ENCODE measurements at regions not wholly inside any gene's neighbourhood (a gene's known extent, or its start where the extent isn't known, plus 50 kb on each side); places are given as distances from the start of the nearest gene placed in this dataset.

DNA sequence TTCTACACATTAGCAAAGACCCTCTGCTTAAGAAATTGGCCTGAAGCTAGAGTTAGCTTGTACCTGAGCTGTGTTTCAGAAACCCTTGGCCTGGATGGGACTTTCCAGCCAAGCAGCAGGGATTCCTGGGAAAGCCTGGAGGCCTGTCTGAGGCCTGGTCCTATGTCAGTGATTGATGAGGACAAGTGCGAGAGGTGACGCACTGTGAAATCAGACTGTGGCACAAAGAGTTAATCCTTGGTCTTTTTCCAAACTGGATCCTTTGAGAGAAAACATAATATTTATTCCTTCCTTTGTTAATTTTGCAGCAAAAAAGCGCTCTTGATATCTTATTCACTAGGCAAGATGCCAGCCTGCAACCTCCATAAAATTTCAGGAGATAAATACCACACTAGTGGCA, 225.0 kb upstream of the ATP11B start:
- H3K27ac ChIP-seq (ENCODE audit: low read depth in 2 of 2, low read length in 2 of 2), result no peak overlapping the region
- no peak overlapping the region for H3K4me3 ChIP-seq (ENCODE audit: low read length in 2 of 2)
- H3K9me3 ChIP-seq (ENCODE audit: control insufficient read depth in 2 of 2, low read length in 2 of 2), result no peaks in the 10 kb centered on the region
- peaks cover 3 to 8% of the 10 kb centered on the region in 2 donors for H3K4me1 ChIP-seq (ENCODE audit: control insufficient read depth in 2 of 2, insufficient read depth in 2 of 2, low read length in 2 of 2)
- H3K9ac ChIP-seq (ENCODE audit: low read depth in 1 of 2, low read length in 2 of 2), result no peak overlapping the region
- H3K36me3 ChIP-seq (ENCODE audit: control insufficient read depth in 2 of 2, insufficient read depth in 2 of 2, low read length in 2 of 2), result no peaks in the 10 kb centered on the region
- no peaks in the 10 kb centered on the region for H3K27me3 ChIP-seq (ENCODE audit: control insufficient read depth in 2 of 2, insufficient read depth in 2 of 2, low read length in 2 of 2)

- H3K27me3 ChIP-seq (ENCODE audit: control insufficient read depth in 2 of 2, insufficient read depth in 2 of 2, low read length in 2 of 2), result no peaks in the 10 kb centered on the region
- H3K9ac ChIP-seq (ENCODE audit: low read depth in 1 of 2, low read length in 2 of 2), result no peak overlapping the region
- H3K4me3 ChIP-seq (ENCODE audit: low read length in 2 of 2), result no peak overlapping the region
- H3K27ac ChIP-seq (ENCODE audit: low read depth in 2 of 2, low read length in 2 of 2), result no peak overlapping the region
- peaks cover 3 to 8% of the 10 kb centered on the region in 2 donors for H3K4me1 ChIP-seq (ENCODE audit: control insufficient read depth in 2 of 2, insufficient read depth in 2 of 2, low read length in 2 of 2)
- no peaks in the 10 kb centered on the region for H3K9me3 ChIP-seq (ENCODE audit: control insufficient read depth in 2 of 2, low read length in 2 of 2)
- no peaks in the 10 kb centered on the region for H3K36me3 ChIP-seq (ENCODE audit: control insufficient read depth in 2 of 2, insufficient read depth in 2 of 2, low read length in 2 of 2)
Observed at GRCh38 chr3:182568876-182569275, 224.4 kb upstream of the ATP11B start.

DNA sequence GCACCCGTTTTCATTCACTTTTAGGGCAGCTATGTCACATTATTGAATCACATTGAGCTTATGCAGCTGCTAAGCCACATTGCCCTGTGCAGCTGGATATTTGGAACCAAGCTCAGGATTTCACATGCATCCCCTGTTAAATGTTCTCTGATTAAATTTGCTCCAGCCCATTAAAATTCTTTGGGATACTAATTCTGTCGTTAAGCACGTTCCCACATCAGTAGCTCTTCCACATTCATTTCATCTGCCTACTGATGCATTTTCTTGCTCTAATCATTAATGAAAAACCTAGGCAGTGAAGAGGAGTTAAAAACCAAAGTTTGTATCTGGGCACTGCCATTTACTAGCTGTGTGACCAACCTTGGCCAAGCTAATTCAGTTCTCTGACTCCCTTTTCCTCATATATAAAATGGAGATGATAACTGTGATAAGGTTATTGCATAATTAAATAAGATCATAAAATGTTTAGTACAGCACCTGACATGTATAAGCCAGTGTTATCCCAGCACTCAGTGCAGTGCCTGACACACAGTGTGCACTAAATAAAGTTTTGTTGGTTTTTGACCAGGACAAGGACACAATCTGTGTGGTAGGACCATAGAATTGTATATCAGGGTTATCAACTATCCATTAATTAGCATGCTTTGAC, 222.2 kb upstream of the ATP11B start:
- H3K27ac ChIP-seq (ENCODE audit: low read depth in 2 of 2, low read length in 2 of 2), result no peak overlapping the region
- H3K4me1 ChIP-seq (ENCODE audit: control insufficient read depth in 2 of 2, insufficient read depth in 2 of 2, low read length in 2 of 2), result peaks cover 3 to 8% of the 10 kb centered on the region in 2 donors
- H3K9ac ChIP-seq (ENCODE audit: low read depth in 1 of 2, low read length in 2 of 2), result no peak overlapping the region
- no peaks in the 10 kb centered on the region for H3K27me3 ChIP-seq (ENCODE audit: control insufficient read depth in 2 of 2, insufficient read depth in 2 of 2, low read length in 2 of 2)
- H3K4me3 ChIP-seq (ENCODE audit: low read length in 2 of 2), result no peak overlapping the region
- H3K9me3 ChIP-seq (ENCODE audit: control insufficient read depth in 2 of 2, low read length in 2 of 2), result no peaks in the 10 kb centered on the region
- H3K36me3 ChIP-seq (ENCODE audit: control insufficient read depth in 2 of 2, insufficient read depth in 2 of 2, low read length in 2 of 2), result no peaks in the 10 kb centered on the region

DNA sequence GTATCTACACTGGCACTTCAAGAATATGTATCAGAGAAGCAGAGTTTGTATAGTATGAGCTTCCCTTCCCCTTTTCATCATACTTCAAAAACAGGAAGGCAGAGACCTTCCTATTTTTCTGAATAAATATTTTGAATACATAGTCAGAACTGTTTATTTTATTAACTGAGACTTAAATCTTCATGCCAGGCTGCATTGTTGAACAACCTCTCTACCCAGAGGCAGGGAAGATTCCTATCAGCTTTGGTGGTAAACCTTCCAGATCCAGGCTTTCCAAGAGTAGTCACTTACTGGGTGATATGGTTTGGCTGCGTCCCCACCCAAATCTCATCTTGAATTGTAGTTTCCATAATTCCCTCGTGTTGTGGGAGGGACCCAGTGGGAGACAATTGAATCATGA, 217.4 kb upstream of the ATP11B start:
- Histone ChIP-seq H3K4me1 (ENCODE audit: control insufficient read depth in 2 of 2, insufficient read depth in 2 of 2, low read length in 2 of 2) (peaks cover 3 to 4% of the 10 kb centered on the region in 2 donors), H3K4me3 (ENCODE audit: low read length in 2 of 2) (no peak overlapping the region), H3K9ac (ENCODE audit: low read depth in 1 of 2, low read length in 2 of 2) (no peak overlapping the region), H3K27me3 (ENCODE audit: control insufficient read depth in 2 of 2, insufficient read depth in 2 of 2, low read length in 2 of 2) (no peaks in the 10 kb centered on the region), H3K36me3 (ENCODE audit: control insufficient read depth in 2 of 2, insufficient read depth in 2 of 2, low read length in 2 of 2) (no peaks in the 10 kb centered on the region), H3K27ac (ENCODE audit: low read depth in 2 of 2, low read length in 2 of 2) (no peak overlapping the region), H3K9me3 (ENCODE audit: control insufficient read depth in 2 of 2, low read length in 2 of 2) (no peaks in the 10 kb centered on the region)

GRCh38 chr3:182583545-182583944, 209.8 kb upstream of the ATP11B start:
- Histone ChIP-seq H3K36me3 (ENCODE audit: control insufficient read depth in 2 of 2, insufficient read depth in 2 of 2, low read length in 2 of 2) (no peaks in the 10 kb centered on the region), H3K27me3 (ENCODE audit: control insufficient read depth in 2 of 2, insufficient read depth in 2 of 2, low read length in 2 of 2) (no peaks in the 10 kb centered on the region), H3K9ac (ENCODE audit: low read depth in 1 of 2, low read length in 2 of 2) (no peak overlapping the region), H3K27ac (ENCODE audit: low read depth in 2 of 2, low read length in 2 of 2) (no peak overlapping the region), H3K9me3 (ENCODE audit: control insufficient read depth in 2 of 2, low read length in 2 of 2) (no peaks in the 10 kb centered on the region), H3K4me3 (ENCODE audit: low read length in 2 of 2) (no peak overlapping the region), H3K4me1 (ENCODE audit: control insufficient read depth in 2 of 2, insufficient read depth in 2 of 2, low read length in 2 of 2) (no peaks in the 10 kb centered on the region)

DNA sequence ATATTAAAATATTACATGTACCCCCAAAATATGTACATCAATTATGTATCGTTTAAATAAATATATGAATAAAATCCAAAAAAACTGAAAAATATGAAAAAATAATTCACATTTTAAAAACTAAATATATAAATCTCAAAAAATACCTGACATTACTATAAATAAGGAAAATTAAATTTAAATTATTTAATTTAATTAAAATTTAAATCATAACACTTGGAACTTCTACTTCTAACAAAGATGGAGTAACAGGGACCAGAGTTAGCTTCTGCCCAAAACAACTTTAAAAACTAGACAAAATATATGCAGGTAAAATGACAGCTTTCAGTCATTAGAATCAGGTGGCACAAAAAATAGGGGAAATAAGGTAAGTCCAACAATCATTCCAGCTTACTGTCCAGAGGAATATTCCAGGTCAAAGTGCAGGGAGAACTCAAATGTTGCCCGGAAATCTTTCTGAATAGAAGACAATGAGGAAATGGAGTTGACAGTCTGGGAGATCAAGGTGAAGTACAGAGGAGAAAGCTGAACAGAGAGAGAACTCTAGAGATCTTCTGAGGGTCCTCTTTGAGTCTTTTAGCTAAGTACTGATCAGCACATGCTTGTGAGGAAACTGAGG, 207.7 kb upstream of the ATP11B start:
- Histone ChIP-seq H3K27ac (ENCODE audit: low read depth in 2 of 2, low read length in 2 of 2) (peak overlapping the region; percentile 54 to 65), H3K9me3 (ENCODE audit: control insufficient read depth in 2 of 2, low read length in 2 of 2) (no peaks in the 10 kb centered on the region), H3K4me3 (ENCODE audit: low read length in 2 of 2) (peak overlapping the region in 1 of 2 donors; percentile 41), H3K4me1 (ENCODE audit: control insufficient read depth in 2 of 2, insufficient read depth in 2 of 2, low read length in 2 of 2) (no peaks in the 10 kb centered on the region), H3K36me3 (ENCODE audit: control insufficient read depth in 2 of 2, insufficient read depth in 2 of 2, low read length in 2 of 2) (no peaks in the 10 kb centered on the region), H3K9ac (ENCODE audit: low read depth in 1 of 2, low read length in 2 of 2) (peak overlapping the region; percentile 5 to 26), H3K27me3 (ENCODE audit: control insufficient read depth in 2 of 2, insufficient read depth in 2 of 2, low read length in 2 of 2) (no peaks in the 10 kb centered on the region)

GRCh38 chr3:182592747-182593146, 200.6 kb upstream of the ATP11B start:
- Histone ChIP-seq H3K27me3 (ENCODE audit: control insufficient read depth in 2 of 2, insufficient read depth in 2 of 2, low read length in 2 of 2) (no peaks in the 10 kb centered on the region), H3K4me3 (ENCODE audit: low read length in 2 of 2) (no peak overlapping the region), H3K27ac (ENCODE audit: low read depth in 2 of 2, low read length in 2 of 2) (peak overlapping the region; percentile 25 to 32), H3K36me3 (ENCODE audit: control insufficient read depth in 2 of 2, insufficient read depth in 2 of 2, low read length in 2 of 2) (no peaks in the 10 kb centered on the region), H3K4me1 (ENCODE audit: control insufficient read depth in 2 of 2, insufficient read depth in 2 of 2, low read length in 2 of 2) (peaks cover 0 to 13% of the 10 kb centered on the region in 2 donors), H3K9ac (ENCODE audit: low read depth in 1 of 2, low read length in 2 of 2) (no peak overlapping the region), H3K9me3 (ENCODE audit: control insufficient read depth in 2 of 2, low read length in 2 of 2) (no peaks in the 10 kb centered on the region)

GRCh38 chr3:182596676-182597410, 196.5 kb upstream of the ATP11B start:
- H3K36me3 ChIP-seq (ENCODE audit: control insufficient read depth in 2 of 2, insufficient read depth in 2 of 2, low read length in 2 of 2), result no peaks in the 10 kb centered on the region

GRCh38 chr3:182597621-182598041, 195.7 kb upstream of the ATP11B start:
- Histone ChIP-seq H3K36me3 (ENCODE audit: control insufficient read depth in 2 of 2, insufficient read depth in 2 of 2, low read length in 2 of 2) (no peaks in the 10 kb centered on the region), H3K27me3 (ENCODE audit: control insufficient read depth in 2 of 2, insufficient read depth in 2 of 2, low read length in 2 of 2) (no peaks in the 10 kb centered on the region), H3K27ac (ENCODE audit: low read depth in 2 of 2, low read length in 2 of 2) (peak overlapping the region in 1 of 2 donors; percentile 6), H3K4me1 (ENCODE audit: control insufficient read depth in 2 of 2, insufficient read depth in 2 of 2, low read length in 2 of 2) (peaks cover 0 to 13% of the 10 kb centered on the region in 2 donors), H3K9me3 (ENCODE audit: control insufficient read depth in 2 of 2, low read length in 2 of 2) (no peaks in the 10 kb centered on the region), H3K4me3 (ENCODE audit: low read length in 2 of 2) (no peak overlapping the region), H3K9ac (ENCODE audit: low read depth in 1 of 2, low read length in 2 of 2) (no peak overlapping the region)

More at GRCh38 chr3:182596676-182597410, 196.5 kb upstream of the ATP11B start:
- H3K9me3 ChIP-seq (ENCODE audit: control insufficient read depth in 2 of 2, low read length in 2 of 2), result no peaks in the 10 kb centered on the region
- no peak overlapping the region for H3K27ac ChIP-seq (ENCODE audit: low read depth in 2 of 2, low read length in 2 of 2)
- H3K4me3 ChIP-seq (ENCODE audit: low read length in 2 of 2), result no peak overlapping the region
- no peak overlapping the region for H3K9ac ChIP-seq (ENCODE audit: low read depth in 1 of 2, low read length in 2 of 2)
- no peaks in the 10 kb centered on the region for H3K27me3 ChIP-seq (ENCODE audit: control insufficient read depth in 2 of 2, insufficient read depth in 2 of 2, low read length in 2 of 2)
- H3K4me1 ChIP-seq (ENCODE audit: control insufficient read depth in 2 of 2, insufficient read depth in 2 of 2, low read length in 2 of 2), result peaks cover 0 to 13% of the 10 kb centered on the region in 2 donors

GRCh38 chr3:182601597-182601996, 191.7 kb upstream of the ATP11B start:
- Histone ChIP-seq H3K4me1 (ENCODE audit: control insufficient read depth in 2 of 2, insufficient read depth in 2 of 2, low read length in 2 of 2) (peaks cover 7 to 16% of the 10 kb centered on the region in 2 donors), H3K27ac (ENCODE audit: low read depth in 2 of 2, low read length in 2 of 2) (no peak overlapping the region), H3K9me3 (ENCODE audit: control insufficient read depth in 2 of 2, low read length in 2 of 2) (no peaks in the 10 kb centered on the region), H3K4me3 (ENCODE audit: low read length in 2 of 2) (no peak overlapping the region), H3K27me3 (ENCODE audit: control insufficient read depth in 2 of 2, insufficient read depth in 2 of 2, low read length in 2 of 2) (no peaks in the 10 kb centered on the region), H3K9ac (ENCODE audit: low read depth in 1 of 2, low read length in 2 of 2) (no peak overlapping the region), H3K36me3 (ENCODE audit: control insufficient read depth in 2 of 2, insufficient read depth in 2 of 2, low read length in 2 of 2) (no peaks in the 10 kb centered on the region)
